ENCODE measurements at regions not wholly inside any gene's neighbourhood (a gene's known extent, or its start where the extent isn't known, plus 50 kb on each side); places are given as distances from the start of the nearest gene placed in this dataset.

DNA sequence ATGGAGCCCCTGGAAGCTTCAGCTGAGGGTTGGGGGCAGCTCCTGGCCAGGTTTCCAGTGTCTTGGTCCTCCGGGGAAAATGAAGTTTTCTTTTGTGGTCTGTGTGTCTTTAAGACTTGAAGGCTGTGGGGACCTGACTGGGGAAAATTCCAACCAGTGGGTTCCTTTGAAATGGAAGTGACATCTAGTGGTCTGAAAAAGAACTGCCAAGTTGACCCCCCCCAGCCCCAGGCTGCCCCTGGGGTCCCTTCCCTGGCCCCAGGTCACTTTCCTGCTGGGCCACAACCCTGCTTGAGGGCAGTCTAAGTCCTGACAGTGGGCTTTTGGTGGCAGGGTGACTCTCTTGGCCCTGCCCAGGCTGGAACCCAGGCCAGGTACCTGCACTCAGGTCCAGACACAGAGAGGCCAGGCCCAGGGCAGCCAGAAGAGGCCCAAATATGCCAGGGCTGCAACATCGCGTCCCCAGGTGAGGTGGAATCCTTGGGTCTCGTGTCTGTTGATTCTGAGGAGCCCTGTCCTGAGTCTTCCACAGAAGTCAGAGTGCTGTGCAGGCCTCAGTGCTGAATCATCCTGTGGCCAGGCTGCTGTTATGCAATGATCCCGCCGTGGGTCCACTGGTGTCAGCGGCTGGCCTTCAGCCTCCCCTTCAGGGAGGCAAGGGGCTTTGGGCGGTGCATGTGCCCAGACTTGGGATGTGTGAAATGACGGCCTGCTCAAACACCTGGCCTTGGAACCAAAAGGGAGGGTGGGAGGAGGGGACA lies 68.4 kb downstream of the VEGFA start (continued):
- TF ChIP-seq EP300 (IDR thresholded peaks at IDR 0.05; ENCODE audit: low read length) (0 out of 2 replicates have a peak, but pooled peaks have one; percentile 28), NCOA4 (IDR thresholded peaks at IDR 0.05; ENCODE audit: partially characterized antibody) (no peak), MBD2 (IDR thresholded peaks at IDR 0.05; ENCODE audit: borderline replicate concordance, low read depth) (peak; percentile 18; the same call in 1 of the 2 replicates), LEF1 (IDR thresholded peaks at IDR 0.05) (no peak), ZNF780A (CRISPR knock-in tag; IDR thresholded peaks at IDR 0.05) (no peak), ZFX (CRISPR knock-in tag; IDR thresholded peaks at IDR 0.05) (peak; percentile 80), WHSC1 (IDR thresholded peaks at IDR 0.05; ENCODE audit: low read length) (no peak), RFX7 (CRISPR knock-in tag; IDR thresholded peaks at IDR 0.05) (no peak), SUPT5H (IDR thresholded peaks at IDR 0.05) (no peak), NR1H2 (CRISPR knock-in tag; IDR thresholded peaks at IDR 0.05) (peak; percentile 36; the same call in 1 of the 2 replicates), ZNF184 (CRISPR knock-in tag; IDR thresholded peaks at IDR 0.05) (no peak), SMAD1 (IDR thresholded peaks at IDR 0.05; ENCODE audit: low read depth, low read length, partially characterized antibody) (no peak), ETV5 (CRISPR knock-in tag; IDR thresholded peaks at IDR 0.05; ENCODE audit: low read depth) (peak; percentile 66; the same call in 1 of the 2 replicates), SIX5 (IDR thresholded peaks at IDR 0.05; ENCODE audit: borderline replicate concordance in 1 of 2, insufficient read depth in 1 of 2, low read depth in 1 of 2, low read length in 2 of 2) (no peak), TEAD1 (CRISPR knock-in tag; IDR thresholded peaks at IDR 0.05) (no peak), CSDE1 (IDR thresholded peaks at IDR 0.05) (no peak), PHF21A (IDR thresholded peaks at IDR 0.05; ENCODE audit: borderline replicate concordance, low read depth) (no peak), HDAC2 (IDR thresholded peaks at IDR 0.05) (peak; percentile 83)
- TF ChIP-seq, protein P1, sequence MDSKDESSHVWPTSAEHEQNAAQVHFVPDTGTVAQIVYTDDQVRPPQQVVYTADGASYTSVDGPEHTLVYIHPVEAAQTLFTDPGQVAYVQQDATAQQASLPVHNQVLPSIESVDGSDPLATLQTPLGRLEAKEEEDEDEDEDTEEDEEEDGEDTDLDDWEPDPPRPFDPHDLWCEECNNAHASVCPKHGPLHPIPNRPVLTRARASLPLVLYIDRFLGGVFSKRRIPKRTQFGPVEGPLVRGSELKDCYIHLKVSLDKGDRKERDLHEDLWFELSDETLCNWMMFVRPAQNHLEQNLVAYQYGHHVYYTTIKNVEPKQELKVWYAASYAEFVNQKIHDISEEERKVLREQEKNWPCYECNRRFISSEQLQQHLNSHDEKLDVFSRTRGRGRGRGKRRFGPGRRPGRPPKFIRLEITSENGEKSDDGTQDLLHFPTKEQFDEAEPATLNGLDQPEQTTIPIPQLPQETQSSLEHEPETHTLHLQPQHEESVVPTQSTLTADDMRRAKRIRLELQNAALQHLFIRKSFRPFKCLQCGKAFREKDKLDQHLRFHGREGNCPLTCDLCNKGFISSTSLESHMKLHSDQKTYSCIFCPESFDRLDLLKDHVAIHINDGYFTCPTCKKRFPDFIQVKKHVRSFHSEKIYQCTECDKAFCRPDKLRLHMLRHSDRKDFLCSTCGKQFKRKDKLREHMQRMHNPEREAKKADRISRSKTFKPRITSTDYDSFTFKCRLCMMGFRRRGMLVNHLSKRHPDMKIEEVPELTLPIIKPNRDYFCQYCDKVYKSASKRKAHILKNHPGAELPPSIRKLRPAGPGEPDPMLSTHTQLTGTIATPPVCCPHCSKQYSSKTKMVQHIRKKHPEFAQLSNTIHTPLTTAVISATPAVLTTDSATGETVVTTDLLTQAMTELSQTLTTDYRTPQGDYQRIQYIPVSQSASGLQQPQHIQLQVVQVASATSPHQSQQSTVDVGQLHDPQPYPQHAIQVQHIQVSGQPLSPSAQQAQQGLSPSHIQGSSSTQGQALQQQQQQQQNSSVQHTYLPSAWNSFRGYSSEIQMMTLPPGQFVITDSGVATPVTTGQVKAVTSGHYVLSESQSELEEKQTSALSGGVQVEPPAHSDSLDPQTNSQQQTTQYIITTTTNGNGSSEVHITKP (IDR thresholded peaks at IDR 0.05; ENCODE audit: partially characterized antibody), result no peak
- TF ChIP-seq, protein P2, sequence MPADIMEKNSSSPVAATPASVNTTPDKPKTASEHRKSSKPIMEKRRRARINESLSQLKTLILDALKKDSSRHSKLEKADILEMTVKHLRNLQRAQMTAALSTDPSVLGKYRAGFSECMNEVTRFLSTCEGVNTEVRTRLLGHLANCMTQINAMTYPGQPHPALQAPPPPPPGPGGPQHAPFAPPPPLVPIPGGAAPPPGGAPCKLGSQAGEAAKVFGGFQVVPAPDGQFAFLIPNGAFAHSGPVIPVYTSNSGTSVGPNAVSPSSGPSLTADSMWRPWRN (IDR thresholded peaks at IDR 0.05; ENCODE audit: low read depth), result no peak
- TF ChIP-seq, protein P3, sequence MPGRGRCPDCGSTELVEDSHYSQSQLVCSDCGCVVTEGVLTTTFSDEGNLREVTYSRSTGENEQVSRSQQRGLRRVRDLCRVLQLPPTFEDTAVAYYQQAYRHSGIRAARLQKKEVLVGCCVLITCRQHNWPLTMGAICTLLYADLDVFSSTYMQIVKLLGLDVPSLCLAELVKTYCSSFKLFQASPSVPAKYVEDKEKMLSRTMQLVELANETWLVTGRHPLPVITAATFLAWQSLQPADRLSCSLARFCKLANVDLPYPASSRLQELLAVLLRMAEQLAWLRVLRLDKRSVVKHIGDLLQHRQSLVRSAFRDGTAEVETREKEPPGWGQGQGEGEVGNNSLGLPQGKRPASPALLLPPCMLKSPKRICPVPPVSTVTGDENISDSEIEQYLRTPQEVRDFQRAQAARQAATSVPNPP (IDR thresholded peaks at IDR 0.05; ENCODE audit: borderline replicate concordance, insufficient read depth, insufficient read length), result no peak
- TF ChIP-seq, protein P4, sequence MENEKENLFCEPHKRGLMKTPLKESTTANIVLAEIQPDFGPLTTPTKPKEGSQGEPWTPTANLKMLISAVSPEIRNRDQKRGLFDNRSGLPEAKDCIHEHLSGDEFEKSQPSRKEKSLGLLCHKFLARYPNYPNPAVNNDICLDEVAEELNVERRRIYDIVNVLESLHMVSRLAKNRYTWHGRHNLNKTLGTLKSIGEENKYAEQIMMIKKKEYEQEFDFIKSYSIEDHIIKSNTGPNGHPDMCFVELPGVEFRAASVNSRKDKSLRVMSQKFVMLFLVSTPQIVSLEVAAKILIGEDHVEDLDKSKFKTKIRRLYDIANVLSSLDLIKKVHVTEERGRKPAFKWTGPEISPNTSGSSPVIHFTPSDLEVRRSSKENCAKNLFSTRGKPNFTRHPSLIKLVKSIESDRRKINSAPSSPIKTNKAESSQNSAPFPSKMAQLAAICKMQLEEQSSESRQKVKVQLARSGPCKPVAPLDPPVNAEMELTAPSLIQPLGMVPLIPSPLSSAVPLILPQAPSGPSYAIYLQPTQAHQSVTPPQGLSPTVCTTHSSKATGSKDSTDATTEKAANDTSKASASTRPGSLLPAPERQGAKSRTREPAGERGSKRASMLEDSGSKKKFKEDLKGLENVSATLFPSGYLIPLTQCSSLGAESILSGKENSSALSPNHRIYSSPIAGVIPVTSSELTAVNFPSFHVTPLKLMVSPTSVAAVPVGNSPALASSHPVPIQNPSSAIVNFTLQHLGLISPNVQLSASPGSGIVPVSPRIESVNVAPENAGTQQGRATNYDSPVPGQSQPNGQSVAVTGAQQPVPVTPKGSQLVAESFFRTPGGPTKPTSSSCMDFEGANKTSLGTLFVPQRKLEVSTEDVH (IDR thresholded peaks at IDR 0.05; ENCODE audit: low read depth, partially characterized antibody), result peak; percentile 29

Measured in K562 (cell line).